ENCODE measurements at regions not wholly inside any gene's neighbourhood (a gene's known extent, or its start where the extent isn't known, plus 50 kb on each side); places are given as distances from the start of the nearest gene placed in this dataset.
A peak's percentile ranks its signal among the peaks of the same experiment; 100 is the strongest.

DNA sequence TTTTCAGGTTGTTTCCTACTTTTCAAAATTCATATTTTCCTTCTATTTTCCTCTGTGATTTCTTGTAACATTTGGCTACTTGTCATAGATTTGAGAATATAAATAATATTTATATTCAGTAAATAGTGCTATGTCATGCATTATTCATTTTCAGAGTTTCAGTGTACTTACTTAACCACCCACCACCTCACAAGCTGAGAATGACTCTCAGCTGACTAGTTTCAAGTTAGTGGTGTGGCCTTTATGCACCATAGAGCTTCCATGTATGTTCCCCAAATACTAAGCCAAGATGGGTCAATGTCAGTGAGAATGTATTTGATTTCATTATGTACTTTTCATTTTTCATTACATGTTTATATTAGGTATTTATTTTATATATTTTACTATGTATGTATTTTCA lies 56.9 kb upstream of the RGS1 start:
- Histone ChIP-seq H3K4me2 (replicated peaks; ENCODE audit: extremely low read depth, low read length, poor library complexity, severe bottlenecking) (no peak overlapping the region), H3K4me1 (ENCODE audit: control insufficient read depth in 1 of 2, insufficient read depth in 2 of 2, low read length in 2 of 2) (peaks cover 11 to 13% of the 10 kb centered on the region in 2 donors)

DNA sequence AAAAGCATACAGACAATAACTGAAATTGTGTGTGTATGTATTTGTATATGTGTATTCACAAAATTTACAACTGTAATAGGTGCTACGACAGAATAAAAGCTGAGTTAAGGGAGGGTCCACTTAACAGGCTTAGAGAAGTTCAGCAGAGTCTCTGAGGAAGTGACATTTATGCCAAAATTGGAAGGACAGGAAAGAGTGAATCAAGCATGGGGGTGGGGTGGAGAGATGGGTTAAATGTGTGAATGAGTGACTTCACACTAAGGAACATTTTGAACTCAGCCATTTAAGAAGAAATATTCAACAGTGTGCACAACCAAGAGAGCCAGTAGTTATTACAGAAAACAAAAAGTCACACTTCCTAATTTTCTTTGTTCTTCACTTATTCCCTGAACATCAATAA lies 53.8 kb upstream of the RGS1 start:
- Mint-ChIP-seq H3K27me3 (ENCODE audit: low read depth in 3 of 3) (peaks cover 0 to 4% (median under 1%) of the 10 kb centered on the region in 3 donors), H3K27ac (peak overlapping the region in 2 of 7 donors; percentile 0 to 77), H3K4me3 (no peak overlapping the region), H3K9me3 (no peaks in the 10 kb centered on the region), H3K36me3 (no peaks in the 10 kb centered on the region), H3K4me1 (peaks cover 20% of the 10 kb centered on the region)
- H3K79me2 ChIP-seq (ENCODE audit: insufficient read depth, low read length): no peaks in the 10 kb centered on the region
- H3K27me3 ChIP-seq (ENCODE audit: control insufficient read depth in 2 of 2, insufficient read depth in 2 of 2, low read length in 2 of 2): no peaks in the 10 kb centered on the region
- no peak overlapping the region for H3K4me3 ChIP-seq (replicated peaks in 1 of 3; ENCODE audit: low read depth in 2 of 3, low read length in 3 of 3)
- H3K4me1 ChIP-seq (ENCODE audit: control insufficient read depth in 1 of 2, insufficient read depth in 2 of 2, low read length in 2 of 2): peaks cover 8 to 13% of the 10 kb centered on the region in 2 donors
- no peak overlapping the region for H3K4me2 ChIP-seq (replicated peaks; ENCODE audit: extremely low read depth, low read length, poor library complexity, severe bottlenecking)
- no peak overlapping the region for H3K27ac ChIP-seq (ENCODE audit: low read depth in 1 of 2, low read length in 2 of 2)
- no peaks in the 10 kb centered on the region for H3K36me3 ChIP-seq (replicated peaks in 1 of 2; ENCODE audit: control insufficient read depth in 1 of 2, insufficient read depth in 2 of 2, low read length in 2 of 2)
- intact Hi-C loops (cut with micrococcal nuclease): no loop called here
- no peak overlapping the region for H2AFZ ChIP-seq (ENCODE audit: insufficient read depth, low read depth, low read length, poor library complexity, severe bottlenecking)
- 0% methylated on average over 1 of the region's 1 CpG for WGBS (ENCODE audit: insufficient coverage)
- no peaks in the 10 kb centered on the region for H3K9me3 ChIP-seq (replicated peaks in 1 of 2; ENCODE audit: control insufficient read depth in 1 of 2, insufficient read depth in 1 of 2, low read length in 2 of 2)
- DNase-seq: peak; percentile 23 to 53 (median 38)
- TF ChIP-seq, protein P1, sequence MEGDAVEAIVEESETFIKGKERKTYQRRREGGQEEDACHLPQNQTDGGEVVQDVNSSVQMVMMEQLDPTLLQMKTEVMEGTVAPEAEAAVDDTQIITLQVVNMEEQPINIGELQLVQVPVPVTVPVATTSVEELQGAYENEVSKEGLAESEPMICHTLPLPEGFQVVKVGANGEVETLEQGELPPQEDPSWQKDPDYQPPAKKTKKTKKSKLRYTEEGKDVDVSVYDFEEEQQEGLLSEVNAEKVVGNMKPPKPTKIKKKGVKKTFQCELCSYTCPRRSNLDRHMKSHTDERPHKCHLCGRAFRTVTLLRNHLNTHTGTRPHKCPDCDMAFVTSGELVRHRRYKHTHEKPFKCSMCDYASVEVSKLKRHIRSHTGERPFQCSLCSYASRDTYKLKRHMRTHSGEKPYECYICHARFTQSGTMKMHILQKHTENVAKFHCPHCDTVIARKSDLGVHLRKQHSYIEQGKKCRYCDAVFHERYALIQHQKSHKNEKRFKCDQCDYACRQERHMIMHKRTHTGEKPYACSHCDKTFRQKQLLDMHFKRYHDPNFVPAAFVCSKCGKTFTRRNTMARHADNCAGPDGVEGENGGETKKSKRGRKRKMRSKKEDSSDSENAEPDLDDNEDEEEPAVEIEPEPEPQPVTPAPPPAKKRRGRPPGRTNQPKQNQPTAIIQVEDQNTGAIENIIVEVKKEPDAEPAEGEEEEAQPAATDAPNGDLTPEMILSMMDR (IDR thresholded peaks at IDR 0.05): no peak
- no peak overlapping the region for H3K9ac ChIP-seq (ENCODE audit: insufficient read depth, low read length, poor library complexity, severe bottlenecking)
- H4K20me1 ChIP-seq (ENCODE audit: insufficient read depth, low read length): no peaks in the 10 kb centered on the region

More for the DNA sequence above, 56.9 kb upstream of the RGS1 start:
- Histone ChIP-seq H3K36me3 (replicated peaks in 1 of 2; ENCODE audit: control insufficient read depth in 1 of 2, insufficient read depth in 2 of 2, low read length in 2 of 2) (no peaks in the 10 kb centered on the region), H3K27me3 (ENCODE audit: control insufficient read depth in 2 of 2, insufficient read depth in 2 of 2, low read length in 2 of 2) (no peaks in the 10 kb centered on the region), H3K4me3 (replicated peaks in 1 of 3; ENCODE audit: low read depth in 2 of 3, low read length in 3 of 3) (no peak overlapping the region), H2AFZ (ENCODE audit: insufficient read depth, low read depth, low read length, poor library complexity, severe bottlenecking) (no peak overlapping the region), H3K9me3 (replicated peaks in 1 of 2; ENCODE audit: control insufficient read depth in 1 of 2, insufficient read depth in 1 of 2, low read length in 2 of 2) (no peaks in the 10 kb centered on the region), H4K20me1 (ENCODE audit: insufficient read depth, low read length) (no peaks in the 10 kb centered on the region), H3K9ac (ENCODE audit: insufficient read depth, low read length, poor library complexity, severe bottlenecking) (no peak overlapping the region), H3K27ac (ENCODE audit: low read depth in 1 of 2, low read length in 2 of 2) (no peak overlapping the region), H3K79me2 (ENCODE audit: insufficient read depth, low read length) (no peaks in the 10 kb centered on the region)
- no peaks in the 10 kb centered on the region for H3K36me3 Mint-ChIP-seq
- intact Hi-C loops (cut with micrococcal nuclease): loop anchor here (5.0 to 10.0 kb wide), 3 partner anchors 41 to 86 kb away; partner anchors contain the start of gene RGS1 (in 1 of the 2)
- no peak overlapping the region for H3K27ac Mint-ChIP-seq
- peaks cover 27% of the 10 kb centered on the region for H3K4me1 Mint-ChIP-seq
- H3K9me3 Mint-ChIP-seq: no peaks in the 10 kb centered on the region
- peak; percentile 12 to 54 (median 12) for DNase-seq
- H3K4me3 Mint-ChIP-seq: no peak overlapping the region
- peaks cover 0 to 2% (median 2%) of the 10 kb centered on the region in 3 donors for H3K27me3 Mint-ChIP-seq (ENCODE audit: low read depth in 3 of 3)
- TF ChIP-seq, protein P1 (IDR thresholded peaks at IDR 0.05): no peak

All from CD14-positive monocyte (primary cell).